ENCODE measurements at regions not wholly inside any gene's neighbourhood (a gene's known extent, or its start where the extent isn't known, plus 50 kb on each side); places are given as distances from the start of the nearest gene placed in this dataset.
A peak's percentile ranks its signal among the peaks of the same experiment; 100 is the strongest.
"Not testable (repeated sequence)": the region's sequence is repeated elsewhere in the genome, so short reads cannot be mapped to it uniquely, and the experiment has no call there.

GRCh38 chr7:76912011-76912814 lies 119.9 kb downstream of the SPDYE17 start:
- WGBS, 2 experiments (ENCODE audit: extremely low coverage in 2 of 2, insufficient read length in 1 of 2), result no CpG with 5 or more reads among the region's 4 CpGs
- H3K23ac ChIP-seq (ENCODE audit: low read depth, low read length); H2AFZ ChIP-seq (replicated peaks; ENCODE audit: low read length, poor library complexity); H2AK9ac ChIP-seq (replicated peaks; ENCODE audit: low read depth, low read length, poor library complexity); in situ Hi-C loops (cut with MboI; ENCODE audit: low sequenced_read_pairs); dilution Hi-C loops (cut with HindIII; ENCODE audit: low sequenced_read_pairs, unreplicated experiment); CTCF ChIA-PET; H3K9ac ChIP-seq (ENCODE audit: low read depth, low read length); H3K9me1 ChIP-seq (ENCODE audit: insufficient read depth, low read length); BruUV-seq (replicated peaks); H3K79me1 ChIP-seq (ENCODE audit: low read depth in 1 of 2, low read length in 2 of 2); POLR2A ChIA-PET (ENCODE audit: unreplicated experiment); H3K9me3 ChIP-seq (ENCODE audit: control insufficient read depth, insufficient read depth, low read length); DNase-seq; H4K20me1 ChIP-seq (ENCODE audit: insufficient read depth, low read length); H3K27me3 ChIP-seq (ENCODE audit: control insufficient read depth, insufficient read depth, low read length); H3K36me3 ChIP-seq (ENCODE audit: control insufficient read depth, insufficient read depth, low read length); intact Hi-C loops (cut with micrococcal nuclease); H3K4me1 ChIP-seq (ENCODE audit: control insufficient read depth, insufficient read depth, low read length): not testable (repeated sequence)
- peak overlapping the region; percentile 39; the same call in 1 of the 2 replicates for H3K14ac ChIP-seq (replicated peaks; ENCODE audit: low read depth, low read length)
- H4K91ac ChIP-seq (ENCODE audit: insufficient read depth, low read depth, low read length), result peak overlapping the region; percentile 90
- 0 out of 2 replicates have a peak overlapping the region, but pooled peaks have one; percentile 4 for H3K4me3 ChIP-seq (ENCODE audit: insufficient read depth, low read depth, low read length)
- H3K4ac ChIP-seq (ENCODE audit: low read depth, low read length), result peak overlapping the region; percentile 62; the same call in 1 of the 2 replicates
- H2BK15ac ChIP-seq (ENCODE audit: low read depth, low read length), result peak overlapping the region; percentile 7; the same call in 1 of the 3 replicates
- H2BK20ac ChIP-seq (ENCODE audit: low read depth, low read length), result peak overlapping the region; percentile 42
- peak; percentile 73 for ATAC-seq (ENCODE audit: low read depth)
- peak overlapping the region; percentile 81 for H2BK120ac ChIP-seq (ENCODE audit: low read depth, low read length)
- H2AK5ac ChIP-seq (ENCODE audit: low read depth, low read length), result peak overlapping the region; percentile 74; the same call in 1 of the 2 replicates
- H3K4me2 ChIP-seq (ENCODE audit: low read depth, low read length), result peak overlapping the region; percentile 53
- peak overlapping the region; percentile 67; the same call in 1 of the 2 replicates for H4K5ac ChIP-seq (ENCODE audit: low read depth, low read length)
- peak overlapping the region; percentile 61 to 79 for H4K8ac ChIP-seq (ENCODE audit: low read depth in 2 of 2, low read length in 2 of 2)
- H3K18ac ChIP-seq (ENCODE audit: low read depth, low read length), result peak overlapping the region; percentile 98
- H3K56ac ChIP-seq (ENCODE audit: extremely low read depth, insufficient read depth, low read length), result peak overlapping the region; percentile 29
- peak overlapping the region; percentile 85 for H2BK5ac ChIP-seq (ENCODE audit: low read depth, low read length, poor library complexity, severe bottlenecking)
- peak overlapping the region; percentile 94 for H3K27ac ChIP-seq (ENCODE audit: insufficient read depth, low read length)

GRCh38 chr7:76904688-76905087 lies 127.5 kb downstream of the SPDYE17 start:
- H2BK5ac ChIP-seq (ENCODE audit: low read depth, low read length, poor library complexity, severe bottlenecking); H2AK9ac ChIP-seq (replicated peaks; ENCODE audit: low read depth, low read length, poor library complexity); H3K27ac ChIP-seq (ENCODE audit: insufficient read depth, low read length); H3K23ac ChIP-seq (ENCODE audit: low read depth, low read length); H3K27me3 ChIP-seq (ENCODE audit: control insufficient read depth, insufficient read depth, low read length); POLR2A ChIA-PET (ENCODE audit: unreplicated experiment); H3K9me1 ChIP-seq (ENCODE audit: insufficient read depth, low read length); H3K14ac ChIP-seq (replicated peaks; ENCODE audit: low read depth, low read length); dilution Hi-C loops (cut with HindIII; ENCODE audit: low sequenced_read_pairs, unreplicated experiment); H4K5ac ChIP-seq (ENCODE audit: low read depth, low read length); H4K8ac ChIP-seq (ENCODE audit: low read depth in 2 of 2, low read length in 2 of 2); H4K20me1 ChIP-seq (ENCODE audit: insufficient read depth, low read length); H3K4ac ChIP-seq (ENCODE audit: low read depth, low read length); H3K18ac ChIP-seq (ENCODE audit: low read depth, low read length); H3K9me3 ChIP-seq (ENCODE audit: control insufficient read depth, insufficient read depth, low read length); H2AFZ ChIP-seq (replicated peaks; ENCODE audit: low read length, poor library complexity); in situ Hi-C loops (cut with MboI; ENCODE audit: low sequenced_read_pairs); H3K4me1 ChIP-seq (ENCODE audit: control insufficient read depth, insufficient read depth, low read length); intact Hi-C loops (cut with micrococcal nuclease); ATAC-seq (ENCODE audit: low read depth); H3K56ac ChIP-seq (ENCODE audit: extremely low read depth, insufficient read depth, low read length); H2BK15ac ChIP-seq (ENCODE audit: low read depth, low read length); H2BK120ac ChIP-seq (ENCODE audit: low read depth, low read length); H2AK5ac ChIP-seq (ENCODE audit: low read depth, low read length); H2BK20ac ChIP-seq (ENCODE audit: low read depth, low read length); H3K79me1 ChIP-seq (ENCODE audit: low read depth in 1 of 2, low read length in 2 of 2); BruUV-seq (replicated peaks); CTCF ChIA-PET; H3K4me3 ChIP-seq (ENCODE audit: insufficient read depth, low read depth, low read length); H4K91ac ChIP-seq (ENCODE audit: insufficient read depth, low read depth, low read length); H3K9ac ChIP-seq (ENCODE audit: low read depth, low read length); DNase-seq; H3K4me2 ChIP-seq (ENCODE audit: low read depth, low read length); H3K36me3 ChIP-seq (ENCODE audit: control insufficient read depth, insufficient read depth, low read length): not testable (repeated sequence)
- WGBS, 2 experiments (ENCODE audit: extremely low coverage in 2 of 2, insufficient read length in 1 of 2), result no CpG with 5 or more reads among the region's 1 CpG

Data from IMR-90 (cell line).